ENCODE measurements at regions not wholly inside any gene's neighbourhood (a gene's known extent, or its start where the extent isn't known, plus 50 kb on each side); places are given as distances from the start of the nearest gene placed in this dataset.

GRCh38 chr2:67892339-67892846 is 170.4 kb downstream of the C1D start:
- TF ChIP-seq CTCF (conservative IDR thresholded peaks at IDR 0.05; ENCODE audit: low read depth, low read length) (no peak), EZH2 (IDR thresholded peaks at IDR 0.05; ENCODE audit: borderline replicate concordance, low read depth, low read length, poor library complexity, severe bottlenecking) (no peak)
